Omental fat pad (tissue), 3 donors: ENCODE measurements at regions not wholly inside any gene's neighbourhood (a gene's known extent, or its start where the extent isn't known, plus 50 kb on each side); places are given as distances from the start of the nearest gene placed in this dataset.

Experiments used
- ATAC-seq: fragments of 150-250 bp; one replicate; pipeline ENCODE4 v1.9.1; 2016; ENCODE audit warnings: mild to moderate bottlenecking, moderate library complexity; ENCODE audit not compliant: low FRiP score
- DNase-seq: peaks from one replicate; pipeline ENCODE4 v3.0.0-alpha.2; 2019; ENCODE audit warnings: low spot score
- CTCF ChIP-seq, 3 donors: fragments of 450-650 bp; IDR thresholded peaks; one replicate each; pipeline ENCODE4 v1.5.1; 2016 to 2017; ENCODE audit warnings: antibody characterized with exemption in 3 of 3, mild to moderate bottlenecking in 3 of 3, moderate library complexity in 2 of 3

DNA sequence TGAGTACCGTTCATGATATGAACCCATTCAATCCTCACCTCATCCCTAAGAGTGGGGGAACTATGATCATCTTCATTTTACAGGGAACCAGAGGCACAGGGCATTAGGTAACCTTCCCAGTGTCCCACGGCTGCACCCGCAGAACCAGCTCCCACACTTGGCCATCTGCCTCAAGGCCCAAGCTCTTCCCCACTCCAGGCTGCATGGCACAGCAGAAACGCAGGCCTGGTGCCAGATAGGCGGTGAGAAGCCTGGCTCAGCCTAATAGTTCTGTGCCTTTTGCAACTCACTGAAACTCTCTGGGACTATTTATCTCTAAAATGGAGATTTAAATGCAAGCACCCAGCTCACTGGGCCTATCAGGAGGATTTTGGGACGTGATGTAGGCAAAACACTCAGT lies 90.8 kb upstream of the ZNF618 start:
- DNase-seq = no peak
- ATAC-seq = no peak
- no peak for TF ChIP-seq CTCF (IDR thresholded peaks at IDR 0.05)

- TF ChIP-seq CTCF (IDR thresholded peaks at IDR 0.05) = no peak
- no peak for DNase-seq
- ATAC-seq = no peak
Observed at GRCh38 chr9:113786071-113786470, 90.0 kb upstream of the ZNF618 start.

GRCh38 chr9:113787871-113788270 lies 88.2 kb upstream of the ZNF618 start:
- ATAC-seq = no peak
- no peak for TF ChIP-seq CTCF (IDR thresholded peaks at IDR 0.05)

GRCh38 chr9:113788616-113789330 lies 87.3 kb upstream of the ZNF618 start:
- DNase-seq (no peak), ATAC-seq (no peak)
- no peak for TF ChIP-seq CTCF (IDR thresholded peaks at IDR 0.05)

More at GRCh38 chr9:113787871-113788270, 88.2 kb upstream of the ZNF618 start:
- DNase-seq = no peak

- DNase-seq (no peak), ATAC-seq (no peak)
- no peak for TF ChIP-seq CTCF (IDR thresholded peaks at IDR 0.05)
Observed at GRCh38 chr9:113790093-113790492, 86.0 kb upstream of the ZNF618 start.

- DNase-seq (no peak), ATAC-seq (no peak)
- TF ChIP-seq CTCF (IDR thresholded peaks at IDR 0.05) = no peak
Observed at GRCh38 chr9:113793558-113793957, 82.6 kb upstream of the ZNF618 start.

DNA sequence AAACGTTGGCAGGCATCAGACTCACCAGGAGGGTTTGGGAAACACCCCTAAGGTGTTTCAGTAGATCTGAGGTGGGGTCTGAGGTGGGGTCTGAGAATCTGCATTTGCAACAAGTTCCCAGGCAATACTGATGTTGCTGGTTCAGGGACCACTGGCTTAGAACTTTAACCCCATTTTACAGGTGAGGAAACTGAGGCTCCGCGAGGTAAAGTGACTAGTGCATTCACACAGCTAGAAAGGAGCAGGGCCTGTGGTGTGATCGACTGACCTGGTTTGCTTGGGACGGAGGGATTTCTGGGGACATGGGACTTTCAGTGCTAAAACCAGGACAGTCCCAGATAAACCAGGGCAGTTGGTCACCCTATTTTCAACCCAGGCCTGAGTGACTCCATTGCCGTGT lies 81.4 kb upstream of the ZNF618 start:
- no peak for DNase-seq
- TF ChIP-seq CTCF (IDR thresholded peaks at IDR 0.05) = no peak
- ATAC-seq = no peak
